ENCODE measurements at regions not wholly inside any gene's neighbourhood (a gene's known extent, or its start where the extent isn't known, plus 50 kb on each side); places are given as distances from the start of the nearest gene placed in this dataset.
"Not testable (repeated sequence)": the region's sequence is repeated elsewhere in the genome, so short reads cannot be mapped to it uniquely, and the experiment has no call there.

- Histone ChIP-seq H3K4me2 (no peak overlapping the region), H4K20me1 (replicated peaks; ENCODE audit: insufficient read depth) (no peaks in the 10 kb centered on the region), H3K4me3 (no peak overlapping the region), H3F3A (replicated peaks; ENCODE audit: low read depth) (no peaks in the 10 kb centered on the region), H2AFZ (no peak overlapping the region), H3K79me2 (replicated peaks; ENCODE audit: insufficient read depth) (no peaks in the 10 kb centered on the region), H3K27ac (ENCODE audit: low read depth) (no peak overlapping the region), H3K9me2 (ENCODE audit: insufficient read depth) (no peaks in the 10 kb centered on the region), H3K27me3 (ENCODE audit: insufficient read depth) (no peaks in the 10 kb centered on the region), H3K4me1 (ENCODE audit: insufficient read depth) (peaks cover 10% of the 10 kb centered on the region; the same call in 1 of the 2 replicates), H3K36me3 (ENCODE audit: insufficient read depth) (no peaks in the 10 kb centered on the region)
- H3K27ac Mint-ChIP-seq = no peak overlapping the region
- H3K4me1 Mint-ChIP-seq = peaks cover 11% of the 10 kb centered on the region; the same call in 2 of the 3 replicates
- peaks cover 38% of the 10 kb centered on the region for H3K9me3 Mint-ChIP-seq
- DNase-seq (ENCODE audit: low spot score) = peak; percentile 22
- peaks cover 26% of the 10 kb centered on the region; the same call in 2 of the 3 replicates for H3K36me3 Mint-ChIP-seq (ENCODE audit: low read depth)
- TF ChIP-seq POLR2AphosphoS5 (IDR thresholded peaks at IDR 0.05; ENCODE audit: low read depth) (no peak), EZH2 (IDR thresholded peaks at IDR 0.05; ENCODE audit: low read depth, unreplicated experiment) (no peak), ZNF114 (CRISPR knock-in tag; IDR thresholded peaks at IDR 0.05) (no peak), CTCF (conservative IDR thresholded peaks at IDR 0.05; ENCODE audit: low read depth in 2 of 2) (peak in 1 of 2 experiments; percentile 31; a peak in 2 of 4 replicates)
- no peak for ATAC-seq
- H3K4me3 Mint-ChIP-seq = no peak overlapping the region
- no peaks in the 10 kb centered on the region for H3K27me3 Mint-ChIP-seq (ENCODE audit: insufficient read depth, low read depth, poor library complexity)
Measured at GRCh38 chrX:113157496-113157895, 316.9 kb upstream of the AMOT start.

- H3K79me2 ChIP-seq (replicated peaks; ENCODE audit: insufficient read depth); H3K4me1 Mint-ChIP-seq; H3K4me3 Mint-ChIP-seq; DNase-seq (ENCODE audit: low spot score); H4K20me1 ChIP-seq (replicated peaks; ENCODE audit: insufficient read depth); H3K9me2 ChIP-seq (ENCODE audit: insufficient read depth); H3K27me3 Mint-ChIP-seq (ENCODE audit: insufficient read depth, low read depth, poor library complexity); H3K27ac Mint-ChIP-seq; H3F3A ChIP-seq (replicated peaks; ENCODE audit: low read depth); H3K36me3 ChIP-seq (ENCODE audit: insufficient read depth); H3K27ac ChIP-seq (ENCODE audit: low read depth); ATAC-seq; H3K4me2 ChIP-seq; H3K4me1 ChIP-seq (ENCODE audit: insufficient read depth); H3K27me3 ChIP-seq (ENCODE audit: insufficient read depth); H2AFZ ChIP-seq; H3K4me3 ChIP-seq: not testable (repeated sequence)
- Mint-ChIP-seq H3K36me3 (ENCODE audit: low read depth) (peaks cover 24% of the 10 kb centered on the region; the same call in 2 of the 3 replicates), H3K9me3 (peaks cover 31% of the 10 kb centered on the region)
Measured at GRCh38 chrX:113154315-113154714, 313.7 kb upstream of the AMOT start.

GRCh38 chrX:113136836-113137235 lies 296.2 kb upstream of the AMOT start:
- H4K20me1 ChIP-seq (replicated peaks; ENCODE audit: insufficient read depth) = no peaks in the 10 kb centered on the region
- no peak overlapping the region for H3K4me3 ChIP-seq
- Mint-ChIP-seq H3K4me1 (peaks cover 20% of the 10 kb centered on the region; the same call in 2 of the 3 replicates), H3K36me3 (ENCODE audit: low read depth) (peaks cover 29% of the 10 kb centered on the region), H3K27me3 (ENCODE audit: insufficient read depth, low read depth, poor library complexity) (no peaks in the 10 kb centered on the region), H3K27ac (no peak overlapping the region), H3K4me3 (no peak overlapping the region), H3K9me3 (peaks cover 21% of the 10 kb centered on the region)
- no peak overlapping the region; the same call in 1 of the 2 replicates for H3K27ac ChIP-seq (ENCODE audit: low read depth)
- peaks cover 3% of the 10 kb centered on the region; the same call in 1 of the 2 replicates for H3K9me2 ChIP-seq (ENCODE audit: insufficient read depth)
- peaks cover 8% of the 10 kb centered on the region for H3K4me1 ChIP-seq (ENCODE audit: insufficient read depth)
- H3K4me2 ChIP-seq = peak overlapping the region; percentile 22; the same call in 1 of the 2 replicates
- no peaks in the 10 kb centered on the region for H3F3A ChIP-seq (replicated peaks; ENCODE audit: low read depth)
- no peak for DNase-seq (ENCODE audit: low spot score)
- no peak for ATAC-seq
- no peaks in the 10 kb centered on the region for H3K27me3 ChIP-seq (ENCODE audit: insufficient read depth)
- H3K36me3 ChIP-seq (ENCODE audit: insufficient read depth) = no peaks in the 10 kb centered on the region
- no peaks in the 10 kb centered on the region for H3K79me2 ChIP-seq (replicated peaks; ENCODE audit: insufficient read depth)
- H2AFZ ChIP-seq = no peak overlapping the region
- TF ChIP-seq ZNF114 (CRISPR knock-in tag; IDR thresholded peaks at IDR 0.05) (no peak), REST (IDR thresholded peaks at IDR 0.05; ENCODE audit: unreplicated experiment) (no peak), NANOG (IDR thresholded peaks at IDR 0.05; ENCODE audit: borderline replicate concordance) (peak; percentile 9; the same call in 1 of the 2 replicates), CTCF (conservative IDR thresholded peaks at IDR 0.05; ENCODE audit: low read depth in 2 of 2) (no peak), CREB1 (CRISPR knock-in tag; IDR thresholded peaks at IDR 0.05; ENCODE audit: low read depth) (no peak)

Data from GM23338 (cell line).